Thoracic aorta (tissue), 2 donors: ENCODE measurements at regions not wholly inside any gene's neighbourhood (a gene's known extent, or its start where the extent isn't known, plus 50 kb on each side); places are given as distances from the start of the nearest gene placed in this dataset.
"Not testable (repeated sequence)": the region's sequence is repeated elsewhere in the genome, so short reads cannot be mapped to it uniquely, and the experiment has no call there.

Experiments
- ATAC-seq: fragments of 150-250 bp; one replicate; pipeline ENCODE4 v1.8.0; 2017; ENCODE audit warnings: low read depth; ENCODE audit not compliant: insufficient number of reproducible peaks, low FRiP score
- DNase-seq: peaks from one replicate; pipeline ENCODE4 v3.0.0-alpha.2; 2020; ENCODE audit warnings: low spot score
- H3K27ac ChIP-seq, 2 donors: fragments of 200-600 bp; sonication (generic); 1 replicate in 1 of 2; 2 replicates in 1 of 2; pipeline ENCODE4 v1.5.1; 2016; ENCODE audit warnings: mild to moderate bottlenecking in 2 of 2, moderate library complexity in 2 of 2
- H3K27me3 ChIP-seq: fragments of 200-600 bp; sonication (generic); replicated peaks from 2 replicates; pipeline ENCODE4 v1.6.0; 2016; ENCODE audit warnings: mild to moderate bottlenecking; ENCODE audit not compliant: insufficient read depth
- H3K36me3 ChIP-seq: fragments of 200-600 bp; sonication (generic); one replicate; pipeline ENCODE4 v1.5.1; 2016
- H3K4me1 ChIP-seq, 2 donors: fragments of 200-600 bp; sonication (generic); 1 replicate in 1 of 2; 2 replicates in 1 of 2; pipeline versions ENCODE4 v1.5.1 to v1.6.0; 2016; ENCODE audit warnings: low read depth in 2 of 2, mild to moderate bottlenecking in 1 of 2; ENCODE audit not compliant: control insufficient read depth in 1 of 2
- H3K4me3 ChIP-seq: fragments of 200-600 bp; sonication (generic); 2 replicates; pipeline ENCODE4 v1.5.1; 2016; ENCODE audit warnings: mild to moderate bottlenecking
- H3K9me3 ChIP-seq: fragments of 200-600 bp; sonication (generic); 2 replicates; pipeline ENCODE4 v1.5.1; 2016
- CTCF ChIP-seq: fragments of 200-600 bp; sonication (generic); IDR thresholded peaks from one replicate; pipeline ENCODE4 v1.5.1; 2019; ENCODE audit warnings: antibody characterized with exemption

DNA sequence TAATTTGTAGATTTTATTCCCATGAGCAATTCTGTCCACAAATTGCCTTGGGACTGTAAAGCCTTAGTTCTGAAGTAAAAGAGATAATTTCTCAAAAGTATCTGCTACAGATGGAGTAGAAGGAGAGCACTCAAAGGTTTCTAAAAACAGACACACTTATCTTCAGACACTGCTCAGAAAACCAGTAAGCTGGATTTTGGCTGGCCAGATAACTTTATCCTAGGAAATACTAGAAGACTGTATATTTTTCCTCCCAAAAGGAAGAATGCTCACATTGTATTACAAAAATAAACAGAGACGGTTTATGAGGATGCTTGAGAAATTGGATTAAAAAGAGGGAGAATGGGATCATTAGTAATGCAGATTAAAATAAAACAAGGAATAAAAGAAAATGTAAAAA, 178.0 kb upstream of the IGFBP3 start:
- Histone ChIP-seq H3K4me1 (no peaks in the 10 kb centered on the region), H3K4me3 (no peak overlapping the region), H3K36me3 (no peaks in the 10 kb centered on the region), H3K27me3 (no peaks in the 10 kb centered on the region), H3K9me3 (no peaks in the 10 kb centered on the region), H3K27ac (no peak overlapping the region)
- no peak for TF ChIP-seq CTCF
- DNase-seq (no peak), ATAC-seq (no peak)

DNA sequence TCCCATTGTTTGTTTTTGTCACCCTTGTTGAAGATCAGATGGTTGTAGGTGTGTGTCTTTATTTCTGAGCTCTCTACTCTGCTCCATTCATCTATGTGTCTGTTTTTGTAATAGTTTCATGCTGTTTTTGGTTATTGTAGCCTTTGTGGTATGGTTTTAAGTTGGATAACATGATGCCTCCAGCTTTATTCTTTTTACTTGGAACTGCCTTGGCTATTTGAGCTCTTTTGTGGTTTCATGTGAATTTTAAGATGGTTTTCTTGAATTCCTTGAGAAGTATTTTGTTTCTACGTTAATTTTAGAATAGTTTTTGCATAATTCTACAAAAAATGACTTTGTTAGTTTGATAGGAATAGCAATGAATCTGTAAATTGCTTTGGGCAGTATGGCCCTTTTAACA, 170.0 kb upstream of the IGFBP3 start:
- DNase-seq (no peak), ATAC-seq (no peak)
- no peaks in the 10 kb centered on the region for H3K27me3 ChIP-seq
- no peak overlapping the region for H3K4me3 ChIP-seq
- no peaks in the 10 kb centered on the region for H3K36me3 ChIP-seq
- H3K4me1 ChIP-seq = no peaks in the 10 kb centered on the region
- no peak overlapping the region for H3K27ac ChIP-seq
- TF ChIP-seq CTCF = no peak
- no peaks in the 10 kb centered on the region for H3K9me3 ChIP-seq

DNA sequence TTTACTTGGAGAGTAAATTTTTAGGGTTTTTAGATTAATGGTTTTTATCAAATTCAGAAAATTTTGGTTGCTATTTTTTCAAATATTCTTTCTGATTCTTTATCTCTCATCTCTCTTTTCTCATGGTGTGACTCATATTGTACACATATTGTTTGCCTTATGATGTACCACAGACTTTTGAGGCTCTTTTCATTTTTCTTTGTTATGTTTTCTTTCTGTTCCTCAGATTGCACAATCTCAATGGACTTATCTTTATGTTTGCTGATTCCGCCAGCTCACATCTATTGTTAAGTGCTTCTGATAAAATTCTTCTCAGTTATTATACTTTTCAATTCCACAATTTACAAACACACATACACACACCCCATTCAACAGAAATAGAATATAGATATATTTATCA, 168.2 kb upstream of the IGFBP3 start:
- H3K36me3 ChIP-seq = no peaks in the 10 kb centered on the region
- H3K9me3 ChIP-seq = no peaks in the 10 kb centered on the region
- H3K27ac ChIP-seq = no peak overlapping the region
- no peaks in the 10 kb centered on the region for H3K4me1 ChIP-seq
- no peak for ATAC-seq
- no peaks in the 10 kb centered on the region for H3K27me3 ChIP-seq
- no peak for TF ChIP-seq CTCF
- H3K4me3 ChIP-seq = no peak overlapping the region
- no peak for DNase-seq

- H3K4me1 ChIP-seq, DNase-seq, H3K27me3 ChIP-seq, H3K4me3 ChIP-seq, H3K36me3 ChIP-seq, H3K27ac ChIP-seq, ATAC-seq, H3K9me3 ChIP-seq: not testable (repeated sequence)
Measured at GRCh38 chr7:46088486-46088885, 167.4 kb upstream of the IGFBP3 start.

DNA sequence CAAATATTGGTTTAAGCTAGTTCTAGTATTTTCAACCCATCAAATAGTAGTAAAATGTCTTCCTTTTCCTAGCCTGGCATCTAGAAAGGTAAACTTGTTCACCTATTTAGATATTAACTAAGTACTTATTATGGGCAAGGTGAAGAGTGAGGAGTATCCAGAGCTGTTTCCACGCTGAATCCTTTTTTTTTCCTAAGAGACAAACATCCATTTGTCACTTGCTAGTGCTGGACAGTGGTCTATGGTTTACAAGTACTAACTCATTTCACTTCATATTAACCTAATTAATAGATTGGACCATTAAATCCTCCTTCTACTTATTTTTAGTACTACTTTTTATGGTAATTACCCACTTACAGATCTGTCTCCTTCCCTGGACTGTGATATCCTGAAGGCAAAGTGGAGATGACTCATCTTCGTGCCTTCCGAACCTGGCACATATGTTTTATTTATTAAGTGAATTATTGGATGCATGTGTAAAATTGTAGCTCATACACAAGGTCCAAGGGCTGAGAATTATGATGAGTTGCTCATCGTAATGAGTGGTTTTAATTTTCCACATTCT, 159.6 kb upstream of the IGFBP3 start:
- TF ChIP-seq CTCF = no peak
- Histone ChIP-seq H3K27me3 (no peaks in the 10 kb centered on the region), H3K27ac (no peak overlapping the region), H3K9me3 (no peaks in the 10 kb centered on the region), H3K4me3 (no peak overlapping the region), H3K36me3 (no peaks in the 10 kb centered on the region), H3K4me1 (no peaks in the 10 kb centered on the region)
- no peak for ATAC-seq
- DNase-seq = no peak

- no peak overlapping the region for H3K4me3 ChIP-seq
- DNase-seq (no peak), ATAC-seq (no peak)
- H3K27ac ChIP-seq = no peak overlapping the region
- TF ChIP-seq CTCF = no peak
- no peaks in the 10 kb centered on the region for H3K4me1 ChIP-seq
- no peaks in the 10 kb centered on the region for H3K36me3 ChIP-seq
- H3K27me3 ChIP-seq = no peaks in the 10 kb centered on the region
- no peaks in the 10 kb centered on the region for H3K9me3 ChIP-seq
Measured at GRCh38 chr7:46079421-46079820, 158.3 kb upstream of the IGFBP3 start.
